ENCODE measurements at regions not wholly inside any gene's neighbourhood (a gene's known extent, or its start where the extent isn't known, plus 50 kb on each side); places are given as distances from the start of the nearest gene placed in this dataset.

DNA sequence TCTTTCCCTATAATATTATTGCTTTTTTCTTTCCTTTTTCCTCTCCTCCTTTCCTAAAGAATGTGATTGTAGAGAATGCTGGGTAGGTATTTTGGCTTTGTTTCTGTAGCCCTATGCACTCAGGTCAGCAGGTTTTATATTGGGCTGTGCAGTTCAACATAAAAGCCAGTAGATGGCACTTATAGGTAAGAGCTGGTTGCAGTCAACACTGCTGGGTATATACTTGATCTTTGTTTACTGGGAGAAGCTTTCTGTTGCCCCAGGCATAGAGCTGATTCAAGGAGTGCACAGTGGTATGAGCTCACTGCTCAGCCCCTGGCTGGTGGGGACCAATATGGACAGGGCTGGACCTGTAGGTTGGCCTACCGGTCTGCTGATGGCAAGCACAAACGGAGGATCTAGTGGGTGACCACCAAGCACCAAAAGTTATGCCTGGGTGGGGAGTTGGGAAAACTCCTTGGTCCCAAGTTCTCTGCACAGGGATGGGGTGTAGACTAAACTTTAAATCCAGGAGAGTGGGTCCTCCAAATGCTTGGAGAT is 378.9 kb downstream of the PMP22 start:
- WGBS, 2 experiments (ENCODE audit: extremely low coverage in 1 of 2, insufficient coverage in 1 of 2, insufficient read length in 1 of 2, insufficient replicate concordance in 2 of 2, low coverage in 1 of 2, low lambda C conversion rate in 2 of 2, missing lambda C conversion rate in 1 of 2): 100% methylated on average over 2 of the region's 2 CpGs; no CpG with 5 or more reads in 1 of the 2 experiments

More for the DNA sequence above, 378.9 kb downstream of the PMP22 start:
- Histone ChIP-seq H3K23ac (ENCODE audit: insufficient read length) (no peak overlapping the region), H3K23me2 (ENCODE audit: low read depth, low read length) (no peaks in the 10 kb centered on the region), H2AFZ (ENCODE audit: low read length) (no peak overlapping the region), H3K56ac (replicated peaks; ENCODE audit: insufficient read length, low read depth, low read length) (no peak overlapping the region), H3K18ac (ENCODE audit: extremely low read depth, low read length) (no peak overlapping the region), H2BK12ac (ENCODE audit: low read depth, low read length) (no peak overlapping the region), H2BK20ac (ENCODE audit: low read length) (no peak overlapping the region), H4K8ac (ENCODE audit: extremely low read depth, insufficient read depth, low read length) (no peak overlapping the region), H3K4me1 (replicated peaks in 1 of 4; ENCODE audit: control insufficient read depth in 3 of 4, insufficient read depth in 4 of 4, low read length in 3 of 4) (no peaks in the 10 kb centered on the region), H4K20me1 (replicated peaks in 1 of 2; ENCODE audit: control insufficient read depth in 1 of 2, insufficient read depth in 2 of 2, low read length in 2 of 2) (no peaks in the 10 kb centered on the region), H3K79me1 (ENCODE audit: low read depth, low read length) (no peaks in the 10 kb centered on the region), H4K5ac (ENCODE audit: insufficient read length, low read depth, low read length) (no peak overlapping the region), H3K36me3 (ENCODE audit: control insufficient read depth in 2 of 4, insufficient read depth in 4 of 4, low read length in 3 of 4) (no peaks in the 10 kb centered on the region), H3K4me2 (ENCODE audit: insufficient read depth in 1 of 2, low read depth in 2 of 2, low read length in 2 of 2) (no peak overlapping the region), H2BK120ac (replicated peaks; ENCODE audit: low read depth, low read length) (no peak overlapping the region), H2BK15ac (ENCODE audit: low read length) (0 out of 2 replicates have a peak overlapping the region, but pooled peaks have one; percentile 46), H3K9ac (replicated peaks in 1 of 4; ENCODE audit: extremely low read depth in 1 of 4, low read depth in 3 of 4, low read length in 3 of 4) (no peak overlapping the region), H3K79me2 (ENCODE audit: control insufficient read depth in 1 of 2, insufficient read depth in 2 of 2, low read length in 2 of 2) (no peaks in the 10 kb centered on the region), H4K91ac (replicated peaks; ENCODE audit: insufficient read length, low read length) (no peak overlapping the region), H3K27me3 (replicated peaks in 1 of 4; ENCODE audit: control insufficient read depth in 3 of 4, extremely low read depth in 1 of 4, insufficient read depth in 3 of 4, low read length in 3 of 4) (no peaks in the 10 kb centered on the region), H3K4ac (replicated peaks; ENCODE audit: insufficient read length, low read depth, low read length) (no peak overlapping the region), H3K4me3 (ENCODE audit: extremely low read depth in 1 of 4, insufficient read depth in 2 of 4, low read depth in 3 of 4, low read length in 4 of 4) (no peak overlapping the region), H2BK5ac (ENCODE audit: low read depth, low read length) (no peak overlapping the region), H3K27ac (ENCODE audit: low read depth, low read length) (no peak overlapping the region), H3K9me3 (ENCODE audit: insufficient read depth in 2 of 2, low read depth in 1 of 2, low read length in 1 of 2) (peaks cover 22 to 23% of the 10 kb centered on the region in 2 experiments), H3K14ac (ENCODE audit: insufficient read length) (no peak overlapping the region), H2AK5ac (ENCODE audit: low read depth, low read length) (no peak overlapping the region)
- CTCF ChIA-PET (ENCODE audit: partially characterized antibody): interaction anchor here (0.6 to 3.6 kb wide), 25 partner anchors 8 to 1269 kb away, joined by 3 to 27 read pairs (median 3); no protein-coding TSS in a partner anchor
- DNase-seq (ENCODE audit: low read depth in 1 of 2, low spot score in 2 of 2) (peak in 1 of 2 experiments; percentile 0), FAIRE-seq (no peak)
- POLR2A ChIA-PET (ENCODE audit: partially characterized antibody): no interaction called here
- TF ChIP-seq RAD21 (IDR thresholded peaks at IDR 0.05 in 1 of 2, conservative IDR thresholded peaks at IDR 0.05 in 1 of 2; ENCODE audit: low read depth in 2 of 2, low read length in 2 of 2) (peak; percentile 69 to 80), TAF1 (IDR thresholded peaks at IDR 0.05; ENCODE audit: low read depth, low read length) (no peak)
- TF ChIP-seq, protein P1, sequence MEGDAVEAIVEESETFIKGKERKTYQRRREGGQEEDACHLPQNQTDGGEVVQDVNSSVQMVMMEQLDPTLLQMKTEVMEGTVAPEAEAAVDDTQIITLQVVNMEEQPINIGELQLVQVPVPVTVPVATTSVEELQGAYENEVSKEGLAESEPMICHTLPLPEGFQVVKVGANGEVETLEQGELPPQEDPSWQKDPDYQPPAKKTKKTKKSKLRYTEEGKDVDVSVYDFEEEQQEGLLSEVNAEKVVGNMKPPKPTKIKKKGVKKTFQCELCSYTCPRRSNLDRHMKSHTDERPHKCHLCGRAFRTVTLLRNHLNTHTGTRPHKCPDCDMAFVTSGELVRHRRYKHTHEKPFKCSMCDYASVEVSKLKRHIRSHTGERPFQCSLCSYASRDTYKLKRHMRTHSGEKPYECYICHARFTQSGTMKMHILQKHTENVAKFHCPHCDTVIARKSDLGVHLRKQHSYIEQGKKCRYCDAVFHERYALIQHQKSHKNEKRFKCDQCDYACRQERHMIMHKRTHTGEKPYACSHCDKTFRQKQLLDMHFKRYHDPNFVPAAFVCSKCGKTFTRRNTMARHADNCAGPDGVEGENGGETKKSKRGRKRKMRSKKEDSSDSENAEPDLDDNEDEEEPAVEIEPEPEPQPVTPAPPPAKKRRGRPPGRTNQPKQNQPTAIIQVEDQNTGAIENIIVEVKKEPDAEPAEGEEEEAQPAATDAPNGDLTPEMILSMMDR (IDR thresholded peaks at IDR 0.05; ENCODE audit: control extremely low read depth in 1 of 3, insufficient read depth in 1 of 3, low read depth in 1 of 3, low read length in 3 of 3): peak in 2 of 3 experiments; percentile 57 to 63; a peak in 3 of 4 replicates

All from H1 (cell line).